GM23248 (cell line): ENCODE measurements at regions not wholly inside any gene's neighbourhood (a gene's known extent, or its start where the extent isn't known, plus 50 kb on each side); places are given as distances from the start of the nearest gene placed in this dataset.

Experiments
- EZH2 ChIP-seq: fragments of 200-600 bp; sonication (generic); IDR thresholded peaks from 2 replicates; pipeline ENCODE4 v1.6.1; 2018; ENCODE audit warnings: antibody characterized with exemption, mild to moderate bottlenecking; ENCODE audit not compliant: insufficient read depth, poor library complexity, severe bottlenecking
- EZH2phosphoT487 ChIP-seq: fragments of 200-600 bp; sonication (generic); IDR thresholded peaks from 2 replicates; pipeline ENCODE4 v1.6.1; 2018; ENCODE audit warnings: antibody characterized with exemption, moderate library complexity, mild to moderate bottlenecking, low read depth; ENCODE audit not compliant: insufficient read depth

DNA sequence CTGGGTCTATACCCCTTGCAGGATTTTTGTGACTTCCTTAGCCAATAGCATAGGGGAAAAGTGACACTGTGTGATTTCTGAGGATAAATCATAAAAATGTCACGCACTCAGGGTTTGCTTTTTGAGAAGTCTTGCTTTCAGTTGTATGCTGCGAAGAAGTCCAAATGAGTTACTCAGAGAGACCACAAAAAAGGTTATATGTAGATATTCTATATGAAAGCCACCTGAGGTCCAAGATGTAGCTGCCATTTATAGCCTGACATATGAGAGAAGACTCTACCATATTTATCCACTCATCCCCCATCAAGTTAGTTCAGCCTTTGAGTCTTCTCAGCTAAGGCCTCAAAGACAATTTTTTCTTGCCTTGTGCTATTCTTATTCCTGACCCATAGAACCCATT is 488.3 kb upstream of the MAP2 start:
- TF ChIP-seq EZH2, result no peak
- TF ChIP-seq EZH2phosphoT487, result no peak
